ENCODE measurements at regions not wholly inside any gene's neighbourhood (a gene's known extent, or its start where the extent isn't known, plus 50 kb on each side); places are given as distances from the start of the nearest gene placed in this dataset.
"Not testable (repeated sequence)": the region's sequence is repeated elsewhere in the genome, so short reads cannot be mapped to it uniquely, and the experiment has no call there.

GRCh38 chr9:96067600-96067999, 192.1 kb downstream of the ERCC6L2 start:
- no peak for DNase-seq

DNA sequence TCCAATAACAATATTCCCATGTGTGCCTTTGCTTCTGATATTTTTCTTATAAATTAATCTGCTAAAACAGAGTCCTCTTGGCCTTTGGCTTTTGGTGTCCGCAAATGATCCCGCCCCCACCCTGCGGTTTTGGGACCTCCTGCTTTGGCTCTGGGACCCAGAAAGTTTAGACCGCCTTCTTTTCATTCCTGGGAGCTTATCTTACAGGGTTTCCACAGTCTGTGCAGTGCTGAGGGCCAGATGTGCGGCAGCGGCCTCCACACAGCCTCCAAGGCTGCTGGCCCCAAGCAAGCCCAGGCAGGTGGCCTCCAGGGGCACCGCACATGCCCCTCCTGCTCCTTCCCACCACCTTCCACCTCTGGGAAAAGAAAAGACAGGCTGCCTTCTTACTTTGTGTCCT, 191.5 kb downstream of the ERCC6L2 start:
- DNase-seq = no peak

DNA sequence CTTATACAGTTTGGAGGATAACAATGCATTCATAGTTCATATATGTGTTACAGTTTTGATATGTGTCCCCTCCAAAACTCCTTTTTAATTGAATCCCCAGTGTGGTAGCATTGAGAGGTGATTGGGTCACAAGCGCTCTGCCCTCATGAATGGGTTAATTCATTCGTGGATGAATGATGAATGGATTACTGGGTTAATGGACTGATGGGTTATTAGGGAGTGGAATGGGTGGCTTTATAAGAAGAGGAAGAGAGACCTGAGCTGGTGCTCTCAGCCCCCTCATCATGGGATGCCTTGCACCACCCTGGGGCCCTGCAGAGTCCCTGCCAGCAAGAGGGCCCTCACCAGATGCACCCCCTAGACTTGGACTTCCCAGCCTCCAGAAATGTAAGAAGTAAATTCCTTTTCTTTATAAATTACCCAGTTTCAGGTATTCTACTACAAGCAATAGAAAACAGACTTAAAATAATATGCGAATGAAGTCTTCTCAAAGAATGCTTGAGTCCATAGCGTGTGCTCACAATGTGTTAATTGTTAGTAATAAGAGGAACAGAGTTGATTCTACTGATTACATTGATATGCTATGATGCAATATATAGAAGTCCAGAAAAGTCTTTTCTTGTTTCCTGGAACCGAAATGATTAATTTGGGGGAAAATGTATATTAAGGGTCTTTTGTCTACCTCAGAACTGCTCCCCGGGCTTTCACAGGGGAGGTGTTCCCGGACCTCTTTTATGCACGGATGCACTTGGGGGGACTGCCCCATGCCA, 190.2 kb downstream of the ERCC6L2 start:
- no peak for DNase-seq

- no peak for DNase-seq
Measured at GRCh38 chr9:96064826-96065481, 189.5 kb downstream of the ERCC6L2 start.

DNA sequence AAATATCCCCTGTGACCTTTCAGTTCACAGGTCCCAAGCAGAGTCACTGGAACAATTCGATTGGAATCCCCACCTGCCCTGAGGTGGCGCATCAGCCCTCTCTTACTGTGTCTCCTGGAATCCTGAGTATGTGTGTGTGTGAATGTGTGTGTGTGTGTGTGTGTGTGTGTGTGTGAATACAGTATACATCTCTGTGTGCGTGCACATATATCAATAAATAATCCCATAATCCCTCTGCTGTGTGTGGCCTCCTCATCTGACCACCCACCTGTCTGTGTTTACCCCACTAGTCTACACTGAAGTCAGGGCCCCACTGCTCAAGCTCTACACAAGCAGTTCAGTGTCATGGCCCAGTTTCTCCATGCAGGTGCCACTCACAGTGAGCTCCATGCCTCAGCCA, 187.4 kb downstream of the ERCC6L2 start:
- no peak for DNase-seq

DNA sequence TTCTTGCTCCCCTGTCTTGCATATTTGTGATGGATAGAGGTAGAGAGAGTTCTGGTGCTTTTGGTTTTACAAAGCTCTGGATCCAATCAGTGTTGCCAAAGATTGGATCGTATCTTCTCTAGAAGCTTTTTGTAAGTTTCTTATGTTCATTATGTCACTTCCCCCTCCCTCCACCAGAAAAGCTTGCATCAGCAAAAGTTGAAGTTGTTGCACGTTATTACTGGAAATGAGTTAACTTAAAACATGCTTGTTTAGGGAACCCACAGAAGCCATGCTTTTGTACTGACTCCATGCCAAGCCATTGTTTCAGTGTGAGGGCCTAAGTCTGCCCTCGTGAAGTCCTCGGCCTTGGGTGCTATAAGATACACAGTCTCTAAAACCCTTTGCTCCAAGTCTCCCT, 186.5 kb downstream of the ERCC6L2 start:
- no peak for DNase-seq

DNA sequence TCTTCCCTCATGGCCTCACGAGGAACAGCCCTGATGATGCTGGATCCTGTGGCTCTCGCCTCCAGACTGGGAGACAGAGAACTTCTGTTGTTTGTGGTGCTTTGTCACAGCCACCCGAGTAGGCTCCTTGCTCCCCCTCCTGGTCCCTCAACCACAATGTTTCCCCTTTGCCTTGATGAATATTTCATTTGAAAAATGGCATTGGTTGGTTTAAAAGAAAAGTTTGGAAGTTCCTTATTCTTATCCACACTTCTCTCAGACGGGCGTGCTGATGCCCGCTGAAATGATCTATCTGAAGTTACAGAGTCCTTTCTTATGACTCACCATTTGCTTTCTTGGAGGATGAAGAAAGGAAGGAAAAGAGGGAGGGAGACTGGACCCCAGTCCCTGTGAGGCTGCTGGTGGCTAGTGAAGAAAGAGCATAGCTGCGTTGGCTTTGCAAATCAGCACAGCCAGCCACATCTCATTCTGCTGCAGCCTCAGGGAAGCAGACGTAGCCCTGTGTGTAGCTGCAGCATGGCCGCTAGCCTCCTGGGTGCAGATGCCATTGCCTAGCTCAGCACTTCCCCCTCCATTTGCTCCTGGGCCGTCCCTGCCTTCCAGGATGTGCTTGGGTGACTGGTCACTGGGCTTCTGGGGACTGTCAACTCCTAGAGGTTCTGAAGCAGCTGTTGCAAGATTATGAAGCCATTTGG, 185.9 kb downstream of the ERCC6L2 start:
- DNase-seq = peak in 30 of 58 donors; percentile 5 to 72 (median 27)

- DNase-seq = no peak
Measured at GRCh38 chr9:96058218-96058617, 182.7 kb downstream of the ERCC6L2 start.

DNA sequence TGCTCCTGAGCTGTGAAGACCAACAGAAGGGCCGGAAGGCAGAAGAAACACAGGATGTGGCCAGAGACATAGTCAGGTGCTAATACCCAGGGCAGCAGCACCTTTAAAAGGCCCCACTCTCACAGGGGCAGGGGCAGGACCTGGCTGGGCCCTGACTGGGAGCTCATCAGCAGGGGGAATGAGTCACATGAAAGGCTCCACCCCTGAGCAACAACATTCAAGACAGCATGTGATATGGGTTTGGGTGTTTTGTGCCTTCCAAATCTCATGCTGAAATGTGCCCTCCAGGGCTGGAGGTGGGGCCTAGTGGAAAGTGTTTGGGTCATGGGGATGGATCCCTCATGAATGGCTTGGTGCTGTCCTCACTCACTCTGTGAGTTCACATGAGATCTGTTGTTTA, 181.7 kb downstream of the ERCC6L2 start:
- no peak for DNase-seq

DNA sequence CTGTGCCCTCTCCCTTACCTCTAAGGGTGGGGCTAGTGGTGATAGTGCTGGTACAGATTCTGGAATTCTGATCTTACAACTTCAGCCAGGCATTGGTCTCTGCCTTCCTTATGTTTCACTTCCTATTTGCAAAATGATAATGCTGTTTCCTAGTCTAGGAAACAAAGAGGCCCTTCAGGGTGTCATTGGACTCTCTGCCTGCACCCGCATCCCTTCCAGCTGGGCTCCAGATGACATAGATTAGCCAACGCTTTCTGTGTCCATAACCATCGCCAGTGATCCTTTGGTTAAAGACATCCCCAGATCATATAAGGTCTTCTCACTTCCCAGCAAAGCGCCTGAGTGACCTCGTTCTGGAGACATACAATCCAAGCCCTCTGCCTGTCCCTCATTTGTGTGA, 180.7 kb downstream of the ERCC6L2 start:
- no peak for DNase-seq

DNA sequence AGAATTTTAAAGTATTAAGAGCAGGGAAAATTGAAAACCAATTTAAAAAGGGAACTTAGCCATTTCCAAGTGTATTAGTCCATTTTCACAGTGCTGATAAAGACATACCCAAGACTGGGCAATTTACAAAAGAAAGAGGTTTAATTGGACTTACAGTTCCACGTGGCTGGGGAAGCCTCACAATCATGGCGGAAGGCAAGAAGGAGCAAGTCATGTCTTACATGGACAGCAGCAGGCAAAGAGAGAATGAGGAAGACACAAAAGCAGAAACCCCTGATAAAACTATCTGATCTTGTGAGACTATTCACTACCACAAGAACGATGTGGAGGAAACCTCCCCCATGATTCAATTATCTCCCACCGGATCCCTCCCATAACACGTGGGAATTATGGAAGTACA, 178.8 kb downstream of the ERCC6L2 start:
- not testable (repeated sequence) for DNase-seq

- no peak for DNase-seq
Measured at GRCh38 chr9:96052686-96053085, 177.2 kb downstream of the ERCC6L2 start.

- no peak for DNase-seq
Measured at GRCh38 chr9:96051423-96051822, 175.9 kb downstream of the ERCC6L2 start.

GRCh38 chr9:96050861-96051155, 175.3 kb downstream of the ERCC6L2 start:
- no peak for DNase-seq

DNA sequence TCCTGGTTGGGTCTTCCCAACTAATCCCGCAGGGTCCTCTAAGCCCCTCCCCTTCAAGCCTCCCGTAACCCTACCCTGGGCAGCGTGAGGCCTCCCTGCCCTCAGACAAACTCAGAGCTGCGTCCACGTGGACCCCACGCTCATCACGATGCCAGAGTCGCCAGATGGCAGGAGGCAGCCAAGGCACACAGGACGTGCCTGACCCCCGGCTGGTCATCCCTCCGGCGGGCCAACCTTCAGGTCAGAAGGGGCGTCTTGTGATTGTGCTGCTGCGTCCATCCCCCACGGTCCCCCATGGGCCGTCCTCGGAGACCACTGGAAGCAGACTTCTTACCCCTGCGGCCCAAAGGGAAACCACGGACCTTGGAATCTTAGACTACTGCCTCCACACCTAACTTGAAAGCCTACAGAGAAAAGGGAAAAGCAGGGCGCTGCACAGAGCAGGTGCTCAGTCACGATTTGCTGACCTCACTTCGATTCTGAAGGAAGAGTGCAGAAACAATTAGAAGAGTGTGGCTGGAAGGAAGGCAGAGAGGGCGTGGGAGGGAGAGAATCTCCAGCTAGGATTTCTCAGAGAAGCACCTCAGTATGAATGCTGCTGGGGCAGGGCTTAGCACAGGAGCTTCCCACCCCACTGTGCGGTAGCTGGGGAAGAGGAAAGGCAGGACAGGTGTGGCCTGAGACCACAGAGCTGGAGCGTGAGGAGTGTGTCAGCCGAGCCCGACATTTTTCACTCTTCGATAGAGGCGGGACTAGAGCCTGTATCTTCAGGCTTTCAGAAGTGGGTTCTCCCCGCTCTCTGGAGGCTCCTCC, 174.8 kb downstream of the ERCC6L2 start:
- DNase-seq = no peak

DNA sequence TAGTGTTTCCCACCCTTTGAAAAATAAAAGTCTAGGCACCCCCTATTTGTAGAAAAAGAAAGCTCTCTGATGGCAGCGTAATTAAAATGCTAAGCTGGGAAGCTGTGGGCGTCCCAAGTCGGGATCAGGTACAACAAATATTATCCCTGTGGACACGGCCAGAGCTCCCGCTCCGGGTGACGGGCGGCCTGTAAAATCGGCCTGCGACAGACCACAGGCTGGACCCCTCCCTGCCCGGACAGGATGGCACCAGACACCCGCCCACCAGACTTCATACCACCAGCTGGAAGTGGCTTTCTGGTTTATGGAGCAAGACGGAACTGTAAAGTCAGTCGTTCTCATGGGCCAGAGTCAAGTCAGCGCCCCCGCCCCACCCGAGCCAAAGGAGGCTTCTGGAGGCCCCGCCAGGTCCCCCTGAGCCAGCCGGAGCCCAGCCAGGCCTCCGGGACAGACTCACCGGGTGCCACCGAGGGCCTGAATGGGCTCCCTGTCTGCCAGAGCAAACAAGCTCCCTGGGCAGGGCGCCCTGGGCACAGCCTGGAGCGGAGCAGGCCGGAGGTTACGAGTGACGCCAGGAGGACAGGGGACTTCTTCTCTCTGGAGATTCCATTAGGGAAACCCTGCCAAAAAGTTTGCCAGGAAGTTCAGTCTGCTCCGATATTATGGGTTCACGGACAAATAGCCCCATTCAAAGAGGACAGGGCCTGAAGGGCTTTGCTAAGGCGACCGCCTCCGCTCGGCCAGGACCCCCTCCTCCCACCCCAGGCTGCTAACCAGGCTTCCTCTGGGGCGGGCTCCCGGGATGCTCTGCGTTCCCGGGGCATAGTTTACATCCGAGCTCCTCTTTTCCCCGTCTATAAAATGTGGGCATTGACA, 173.7 kb downstream of the ERCC6L2 start:
- DNase-seq = peak in 56 of 58 donors; percentile 24 to 96 (median 84)

GRCh38 chr9:96048104-96048955, 172.8 kb downstream of the ERCC6L2 start:
- DNase-seq = peak in 37 of 58 donors; percentile 23 to 70 (median 48)

GRCh38 chr9:96047741-96048103, 172.2 kb downstream of the ERCC6L2 start:
- peak in 3 of 58 donors; percentile 14 to 35 (median 20) for DNase-seq

GRCh38 chr9:96047116-96047639, 171.7 kb downstream of the ERCC6L2 start:
- no peak for DNase-seq

All from anterior cingulate cortex (tissue), 58 donors.